GM18858 (cell line): ENCODE measurements at regions not wholly inside any gene's neighbourhood (a gene's known extent, or its start where the extent isn't known, plus 50 kb on each side); places are given as distances from the start of the nearest gene placed in this dataset.
"Not testable (repeated sequence)": the region's sequence is repeated elsewhere in the genome, so short reads cannot be mapped to it uniquely, and the experiment has no call there.

Experiments used
- ATAC-seq: cut with Tn5 transposase; IDR thresholded peaks from one replicate; pipeline ENCODE4 v1.9.1; 2021; ENCODE audit not compliant: unreplicated experiment

GRCh38 chr4:20062054-20062453 lies 189.7 kb upstream of the SLIT2 start:
- no peak for ATAC-seq

- no peak for ATAC-seq
Observed at GRCh38 chr4:20050768-20051167, 200.9 kb upstream of the SLIT2 start.

- ATAC-seq, result no peak
Observed at GRCh38 chr4:20049889-20050288, 201.8 kb upstream of the SLIT2 start.

DNA sequence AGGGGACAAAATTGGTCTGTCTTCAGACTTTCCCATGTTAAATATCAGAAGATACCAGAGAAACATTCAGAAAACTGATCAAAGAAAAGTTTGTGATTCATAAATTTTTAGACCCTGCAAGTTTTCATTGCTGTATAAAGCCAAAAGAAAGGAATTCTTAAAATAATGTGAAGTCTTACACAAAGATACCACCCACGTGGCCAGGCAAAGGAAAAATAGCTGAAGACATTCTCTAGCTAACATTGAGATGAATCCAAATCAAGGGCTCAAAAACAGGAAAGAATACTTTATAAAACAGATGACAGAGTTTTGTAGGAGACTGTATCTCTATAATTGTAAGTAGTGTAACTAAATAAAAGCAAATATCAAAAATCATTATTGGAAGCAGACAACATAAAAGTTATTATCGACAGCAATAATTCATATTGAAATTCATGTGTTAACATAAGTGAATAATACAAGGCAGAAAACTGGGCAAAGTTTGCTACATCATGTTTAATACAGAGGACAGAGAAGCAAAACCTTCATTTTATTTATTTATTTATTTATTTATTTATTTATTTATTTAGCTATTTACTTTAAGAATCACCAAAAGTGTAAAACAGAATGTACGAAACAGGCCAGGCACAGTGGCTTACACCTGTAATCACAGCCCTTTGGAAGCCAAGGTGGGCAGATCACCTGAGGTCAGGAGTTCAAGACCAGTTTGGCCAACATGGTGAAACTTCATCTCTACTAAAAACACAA lies 204.6 kb upstream of the SLIT2 start:
- ATAC-seq, result no peak

GRCh38 chr4:20046179-20046578 lies 205.5 kb upstream of the SLIT2 start:
- ATAC-seq, result no peak

GRCh38 chr4:20044966-20045365 lies 206.7 kb upstream of the SLIT2 start:
- ATAC-seq, result no peak

- no peak for ATAC-seq
Observed at GRCh38 chr4:20044502-20044911, 207.2 kb upstream of the SLIT2 start.

DNA sequence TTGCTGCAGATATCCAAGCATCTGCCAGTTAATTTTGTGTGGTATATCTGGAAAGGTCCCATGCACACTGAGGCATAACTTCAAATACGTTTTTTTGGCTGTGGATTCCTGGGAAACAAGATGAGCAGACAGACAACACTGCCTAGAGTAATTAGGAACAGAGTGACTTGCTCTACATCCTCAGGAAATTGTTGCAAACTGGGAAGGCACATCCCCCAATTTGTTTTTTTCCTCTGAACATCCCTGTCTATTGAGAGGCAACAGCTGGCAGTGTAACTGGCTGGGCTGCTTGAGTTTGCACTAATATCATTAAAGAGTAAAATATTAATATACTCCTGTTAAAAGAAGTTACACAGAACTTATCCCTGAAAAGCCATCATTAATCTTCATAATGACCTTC lies 207.7 kb upstream of the SLIT2 start:
- no peak for ATAC-seq

DNA sequence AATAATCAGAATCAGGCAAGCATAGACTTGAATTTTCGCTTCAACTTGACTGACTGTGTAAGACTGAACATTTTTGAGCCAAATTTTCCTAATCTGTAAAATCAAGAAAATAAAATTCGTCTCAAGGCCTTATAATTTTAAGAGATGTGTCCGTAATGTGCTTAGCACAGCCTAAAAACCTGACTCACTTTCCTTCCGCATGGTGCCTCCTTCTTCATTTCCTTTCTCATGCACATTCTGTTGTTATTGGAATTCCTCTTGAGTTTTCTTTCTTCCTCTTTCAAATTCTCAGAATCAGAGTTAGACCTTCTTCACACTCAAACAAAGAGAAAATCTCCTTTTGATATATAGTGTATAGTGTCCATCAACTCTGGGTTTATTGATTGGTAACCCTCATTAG lies 208.9 kb upstream of the SLIT2 start:
- ATAC-seq, result no peak

DNA sequence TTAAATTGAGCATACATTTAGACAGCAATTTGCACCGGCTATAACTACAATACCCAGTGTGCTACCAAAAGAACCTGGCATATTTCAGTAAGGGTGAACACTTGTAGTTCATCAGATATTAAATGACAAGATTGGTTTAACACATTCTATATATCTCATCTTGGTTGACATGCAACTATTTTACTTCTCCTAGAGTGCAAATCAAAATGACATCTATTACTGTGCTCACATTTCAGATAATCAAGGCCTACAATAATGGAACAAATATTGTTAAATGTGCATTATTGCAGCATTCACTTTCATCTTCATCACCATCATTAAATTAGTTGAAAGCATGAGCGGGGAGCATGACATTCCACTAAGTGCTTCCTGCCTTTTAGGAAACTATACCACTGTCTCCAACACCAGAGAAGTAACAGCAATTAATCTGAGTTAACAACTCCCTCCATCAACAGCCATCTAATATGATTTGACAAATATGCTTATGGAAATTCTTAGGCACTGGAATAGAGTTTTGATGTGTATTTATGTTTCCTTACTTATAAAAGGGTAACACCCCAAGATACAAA lies 209.8 kb upstream of the SLIT2 start:
- ATAC-seq, result no peak

GRCh38 chr4:20037745-20038144 lies 214.0 kb upstream of the SLIT2 start:
- ATAC-seq, result no peak

GRCh38 chr4:20030108-20030507 lies 221.6 kb upstream of the SLIT2 start:
- ATAC-seq, result no peak

- ATAC-seq, result no peak
Observed at GRCh38 chr4:20028645-20029044, 223.1 kb upstream of the SLIT2 start.

GRCh38 chr4:20026456-20026855 lies 225.2 kb upstream of the SLIT2 start:
- ATAC-seq, result no peak

GRCh38 chr4:20022471-20022870 lies 229.2 kb upstream of the SLIT2 start:
- ATAC-seq, result no peak

- ATAC-seq, result no peak
Observed at GRCh38 chr4:20020056-20020455, 231.6 kb upstream of the SLIT2 start.

DNA sequence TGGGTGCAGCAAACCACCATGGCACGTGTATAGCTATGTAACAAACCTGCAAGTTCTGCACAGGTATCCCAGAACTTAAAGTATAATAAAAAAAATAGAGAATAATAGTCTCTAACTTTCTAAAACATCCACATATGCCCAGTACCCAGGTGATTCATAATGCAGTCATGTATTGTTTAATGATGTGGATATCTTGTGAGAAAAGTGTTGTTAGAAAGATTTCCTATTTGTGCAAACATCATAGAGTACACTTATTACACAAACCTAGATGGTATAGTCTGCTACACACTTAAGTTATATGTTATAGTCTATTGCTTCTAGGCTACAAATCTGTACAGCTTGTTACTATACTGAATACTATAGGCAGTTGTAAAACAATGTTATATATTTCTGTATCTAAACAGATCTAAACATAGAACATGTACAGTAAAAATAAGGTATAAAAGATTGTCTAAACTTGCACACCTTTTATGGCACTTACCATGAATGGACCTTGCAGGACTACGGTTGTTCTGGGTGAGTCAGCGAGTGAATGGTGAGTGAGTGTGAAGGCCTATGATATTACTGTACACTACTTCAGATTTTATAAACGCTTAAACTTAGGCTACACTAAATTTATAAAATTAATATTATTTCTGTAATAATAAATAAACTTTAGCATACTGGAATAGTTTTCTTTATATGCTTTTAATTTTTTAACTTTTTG lies 232.2 kb upstream of the SLIT2 start:
- ATAC-seq, result no peak

DNA sequence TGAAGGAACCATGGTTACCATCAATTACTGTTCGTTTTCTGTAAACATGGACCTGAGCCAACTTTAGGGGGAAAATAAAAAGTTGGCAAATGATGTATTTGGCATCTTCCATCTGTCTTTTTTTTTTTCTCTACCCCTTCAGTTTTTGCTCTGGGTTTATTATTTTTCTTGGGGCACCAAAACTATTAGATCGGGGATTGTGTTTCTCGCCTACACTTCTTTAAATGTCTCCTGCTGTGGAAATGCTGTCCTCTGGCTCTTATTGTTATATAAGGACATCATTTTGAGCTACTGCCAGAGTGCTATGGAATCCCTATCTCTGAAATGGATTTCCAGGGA lies 234.0 kb upstream of the SLIT2 start:
- ATAC-seq, result no peak

DNA sequence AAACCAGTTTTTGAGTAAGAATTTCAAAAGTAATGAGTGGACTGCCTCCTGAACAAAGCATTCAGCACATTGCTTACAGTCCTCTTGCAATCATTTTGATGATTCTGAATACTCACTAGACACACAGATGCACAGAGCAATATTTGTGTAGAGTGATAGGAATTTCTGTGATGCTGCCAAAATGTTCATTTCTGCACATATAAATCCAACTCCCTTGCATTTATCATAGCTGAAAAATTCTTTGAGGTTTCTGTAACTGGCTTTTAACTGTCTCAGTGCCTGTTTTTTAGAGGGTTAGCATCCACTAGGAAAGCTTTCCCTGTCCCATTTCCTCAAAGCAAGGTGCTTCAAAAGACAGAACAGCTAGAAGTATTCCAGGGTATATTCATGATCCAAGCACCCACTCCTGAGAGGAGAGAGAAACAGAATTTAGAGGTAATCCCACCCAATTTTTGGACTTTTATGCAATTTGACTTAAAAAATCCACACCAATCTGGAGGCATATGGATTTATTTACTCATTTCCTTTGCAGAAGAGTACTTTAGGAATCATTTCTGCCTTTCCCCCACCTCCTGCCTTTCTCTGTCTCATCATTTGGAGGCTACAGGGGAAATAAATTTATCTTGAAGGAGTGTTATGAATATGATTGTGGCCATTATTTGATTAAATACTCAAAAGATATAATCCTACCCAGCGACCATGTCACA lies 234.5 kb upstream of the SLIT2 start:
- ATAC-seq, result no peak

DNA sequence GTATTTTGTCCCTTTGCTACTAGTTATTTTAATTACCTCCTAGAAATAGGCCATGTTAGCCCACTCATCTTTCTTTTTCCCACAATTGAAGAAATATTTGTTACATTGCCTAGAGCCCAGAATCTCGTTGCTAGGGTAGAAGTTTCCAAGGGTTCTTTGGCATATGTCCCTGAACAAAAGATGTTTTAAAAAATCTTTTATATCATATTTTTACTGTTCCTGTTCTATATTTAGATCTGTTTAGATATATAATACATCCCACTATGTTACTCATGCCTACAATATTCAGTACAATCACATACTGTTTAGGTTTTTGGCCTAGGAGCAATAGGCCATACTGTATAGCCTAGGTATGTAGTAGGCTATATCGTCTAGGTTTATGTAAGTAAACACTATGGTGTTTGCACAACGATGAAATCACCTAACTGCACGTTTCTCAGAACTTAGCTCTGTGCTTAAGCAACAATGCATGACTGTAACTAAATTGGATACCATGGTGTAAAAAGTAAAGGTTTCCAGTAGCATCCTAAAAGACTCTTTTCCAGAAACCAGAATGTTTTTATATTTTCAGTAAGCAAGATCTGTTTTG lies 236.0 kb upstream of the SLIT2 start:
- ATAC-seq, result no peak

GRCh38 chr4:20003836-20004558 lies 247.7 kb upstream of the SLIT2 start:
- ATAC-seq, result not testable (repeated sequence)
